ENCODE measurements at regions not wholly inside any gene's neighbourhood (a gene's known extent, or its start where the extent isn't known, plus 50 kb on each side); places are given as distances from the start of the nearest gene placed in this dataset.
"Not testable (repeated sequence)": the region's sequence is repeated elsewhere in the genome, so short reads cannot be mapped to it uniquely, and the experiment has no call there.

DNA sequence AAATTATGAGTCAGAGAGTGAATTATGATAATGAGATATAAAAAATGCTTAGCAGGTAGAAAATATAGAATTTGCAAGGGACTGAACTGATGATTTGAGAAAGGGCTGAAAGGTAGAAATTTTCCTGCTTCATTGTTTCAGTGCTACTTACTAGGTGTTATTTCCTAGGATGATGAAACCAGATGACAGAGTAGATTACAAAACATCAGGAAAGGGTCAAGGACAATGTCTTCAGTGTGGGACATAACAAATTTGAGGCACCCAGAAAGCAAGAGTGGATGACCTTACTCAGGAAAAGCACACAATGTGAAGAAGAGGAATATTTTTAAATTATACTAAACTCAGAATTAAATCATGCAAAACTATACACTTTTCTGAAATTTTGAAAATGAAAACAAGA is 102.1 kb downstream of the SHCBP1 start:
- DNase-seq (ENCODE audit: low read depth in 4 of 4, low spot score in 2 of 4) = no peak

DNA sequence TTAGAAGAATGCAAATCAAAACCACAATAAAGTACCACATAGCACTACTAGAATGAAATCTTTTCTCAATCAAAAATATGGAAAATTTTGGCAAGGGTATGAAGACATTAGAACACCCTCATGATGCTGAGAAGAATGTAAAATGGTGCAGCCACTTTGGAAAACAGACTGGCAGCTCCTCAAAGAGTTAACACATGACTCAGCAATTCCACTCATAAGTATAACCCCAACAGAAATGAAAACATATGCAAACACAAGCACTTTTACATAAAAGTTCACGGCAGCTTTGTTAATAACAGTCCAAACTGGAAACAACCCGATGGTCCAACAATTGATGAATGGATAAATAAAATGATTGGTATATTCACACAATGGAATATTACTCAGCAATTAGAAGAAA is 124.5 kb downstream of the SHCBP1 start:
- no peak for DNase-seq (ENCODE audit: low read depth in 4 of 4, low spot score in 2 of 4)

DNA sequence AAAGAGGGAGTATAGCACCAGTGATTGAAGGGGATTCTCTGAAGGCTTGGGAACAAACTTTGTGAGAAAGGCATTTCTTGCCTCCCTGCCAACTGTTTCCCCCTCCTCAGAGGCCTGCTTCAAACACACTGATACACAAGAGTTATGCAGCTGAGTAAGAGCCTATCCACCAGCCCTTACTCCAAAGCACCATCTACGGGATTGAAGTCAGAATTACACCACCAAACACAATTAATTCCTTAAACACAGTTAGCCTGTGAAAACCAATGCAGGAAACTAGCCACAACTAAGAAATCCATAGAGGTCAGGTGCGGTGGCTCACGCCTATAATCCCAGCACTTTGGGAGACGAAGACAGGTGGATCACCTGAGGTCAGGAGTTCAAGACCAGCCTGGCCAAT is 138.3 kb downstream of the SHCBP1 start:
- DNase-seq (ENCODE audit: low read depth in 4 of 4, low spot score in 2 of 4) = no peak

DNA sequence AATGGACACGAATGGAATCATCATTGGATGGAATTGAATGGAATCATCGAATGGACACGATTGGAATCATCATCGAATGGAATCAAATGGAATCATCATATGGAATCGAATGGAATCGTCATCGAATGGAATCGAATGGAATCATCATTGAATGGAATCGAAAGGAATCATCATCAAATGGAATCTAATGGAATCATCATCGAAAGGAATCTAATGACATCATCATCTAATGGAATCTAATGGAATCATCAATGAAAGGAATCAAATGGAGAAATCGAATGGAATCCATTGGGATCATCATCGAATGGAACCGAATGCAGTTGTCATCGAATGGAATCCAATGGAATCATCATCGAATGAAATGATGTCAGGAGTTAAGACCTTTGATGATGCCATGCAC is 154.9 kb downstream of the SHCBP1 start:
- no peak for DNase-seq (ENCODE audit: low read depth in 4 of 4, low spot score in 2 of 4)

DNA sequence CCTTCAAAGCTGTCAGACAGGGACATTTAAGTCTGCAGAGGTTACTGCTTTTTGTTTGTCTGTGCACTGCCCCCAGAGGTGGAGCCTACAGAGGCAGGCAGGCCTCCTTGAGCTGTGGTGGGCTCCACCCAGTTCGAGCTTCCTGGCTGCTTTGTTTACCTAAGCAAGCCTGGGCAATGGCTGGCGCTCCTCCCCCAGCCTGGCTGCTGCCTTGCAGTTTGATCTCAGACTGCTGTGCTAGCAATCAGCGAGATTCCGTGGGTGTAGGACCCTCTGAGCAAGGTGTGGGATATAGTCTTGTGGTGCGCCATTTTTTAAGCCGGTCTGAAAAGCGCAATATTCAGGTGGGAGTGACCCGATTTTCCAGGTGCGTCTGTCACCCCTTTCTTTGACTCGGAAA is 166.4 kb downstream of the SHCBP1 start:
- not testable (repeated sequence) for DNase-seq (ENCODE audit: low read depth in 4 of 4, low spot score in 2 of 4)

DNA sequence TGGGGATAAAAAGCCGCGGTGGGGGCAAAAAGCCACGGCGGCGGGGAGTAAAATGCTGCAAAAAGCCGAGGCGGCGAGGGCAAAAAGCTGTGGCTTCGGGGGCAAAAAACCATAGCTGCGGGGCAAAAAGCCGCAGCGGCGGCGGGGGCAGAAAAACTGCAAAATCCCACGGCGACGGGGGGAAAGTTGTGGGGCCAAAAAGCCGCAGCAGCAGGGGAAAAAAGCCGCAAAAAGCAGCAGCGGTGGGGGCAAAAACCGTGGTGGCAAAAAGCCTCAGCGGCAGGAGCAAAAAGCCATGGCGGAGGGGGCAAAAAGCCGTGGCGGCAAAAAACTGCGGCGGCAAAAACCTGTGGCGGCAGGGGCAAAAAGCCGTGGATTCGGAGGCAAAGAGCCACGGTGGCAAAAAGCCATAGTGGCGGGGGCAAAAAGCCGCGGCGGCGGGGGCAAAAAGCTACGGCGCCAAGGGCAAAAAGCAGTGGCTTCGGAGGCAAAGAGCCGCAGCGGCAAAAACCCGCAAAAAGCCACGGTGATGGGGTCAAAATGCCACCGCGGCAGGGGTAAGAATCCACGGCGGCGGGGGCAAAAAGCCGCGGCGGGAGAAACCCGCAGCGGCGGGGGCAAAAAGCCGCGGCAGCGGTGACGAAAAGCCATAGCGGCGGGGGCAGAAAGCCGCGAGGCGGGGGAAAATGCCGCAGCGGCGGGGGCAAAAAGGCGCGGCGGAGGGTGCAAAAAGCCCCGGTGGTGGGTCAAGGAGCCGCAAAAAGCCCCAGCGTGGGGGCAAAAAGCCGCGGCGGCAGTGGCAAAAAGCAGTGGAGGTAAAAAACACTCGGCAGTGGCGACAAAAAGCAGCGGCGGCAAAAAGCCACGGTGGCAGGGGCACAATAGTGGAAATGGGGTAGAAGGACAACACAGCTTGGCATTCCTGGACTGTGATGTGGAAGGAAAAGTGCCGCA is 192.8 kb downstream of the SHCBP1 start:
- no peak for DNase-seq (ENCODE audit: low read depth in 4 of 4, low spot score in 2 of 4)

DNA sequence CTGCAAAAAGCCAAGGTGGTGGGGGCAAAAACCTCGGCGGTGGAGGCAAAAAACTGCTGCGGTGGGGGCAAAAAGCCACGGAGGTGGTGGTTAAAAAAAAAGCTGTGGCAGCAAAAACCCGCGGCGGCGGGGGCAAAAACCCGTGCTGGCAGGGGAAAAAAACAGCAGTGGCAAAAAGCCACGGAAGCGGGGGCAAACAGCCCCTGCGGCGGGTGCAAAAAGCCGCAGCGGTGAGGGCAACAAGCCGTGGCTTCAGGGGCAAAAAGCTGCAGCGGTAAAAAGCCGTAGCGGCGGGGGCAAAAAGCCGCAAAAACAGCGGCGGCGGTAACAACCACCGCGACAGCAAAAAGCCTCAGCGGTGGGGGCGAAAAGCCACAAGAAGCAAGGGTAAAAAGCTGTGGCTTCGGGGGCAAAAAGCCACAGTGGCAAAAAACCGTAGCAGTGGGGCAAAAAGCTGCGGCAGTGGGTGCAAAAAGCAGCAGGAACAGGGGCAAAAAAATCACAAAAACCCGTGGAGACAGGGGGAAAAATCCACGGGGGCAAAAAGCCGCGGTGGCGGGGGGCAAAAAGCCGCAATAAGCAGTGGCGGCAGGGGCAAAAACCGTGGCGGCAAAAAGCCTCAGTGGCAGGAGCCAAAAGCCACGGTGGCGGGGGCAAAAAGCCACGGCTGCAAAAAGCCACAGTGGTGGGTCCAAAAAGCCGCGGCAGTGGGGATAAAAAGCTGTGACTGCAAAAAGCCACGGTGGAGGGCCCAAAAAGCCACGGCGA is 193.7 kb downstream of the SHCBP1 start:
- DNase-seq (ENCODE audit: low read depth in 4 of 4, low spot score in 2 of 4) = no peak

DNA sequence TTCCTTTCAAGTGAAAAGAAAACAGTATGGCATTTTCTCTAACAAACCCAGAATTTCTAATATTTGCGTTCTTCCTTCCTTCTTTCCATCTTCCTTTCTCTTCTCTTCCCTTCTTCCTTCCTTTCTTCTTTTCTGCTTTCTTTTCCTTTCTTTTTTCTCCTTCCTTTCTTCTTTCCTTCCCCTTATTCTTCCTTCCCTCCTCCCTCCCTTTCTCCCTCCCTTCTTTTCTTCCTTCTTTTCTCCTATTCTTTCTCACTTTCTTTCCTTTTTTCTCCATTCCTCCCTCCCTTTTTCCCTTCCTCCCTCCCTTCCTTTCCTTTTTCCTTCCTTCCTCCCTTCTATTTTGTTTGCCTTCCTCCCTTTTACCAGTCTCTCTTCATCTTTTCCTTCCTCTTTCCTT is 194.8 kb downstream of the SHCBP1 start:
- DNase-seq (ENCODE audit: low read depth in 4 of 4, low spot score in 2 of 4) = no peak

DNA sequence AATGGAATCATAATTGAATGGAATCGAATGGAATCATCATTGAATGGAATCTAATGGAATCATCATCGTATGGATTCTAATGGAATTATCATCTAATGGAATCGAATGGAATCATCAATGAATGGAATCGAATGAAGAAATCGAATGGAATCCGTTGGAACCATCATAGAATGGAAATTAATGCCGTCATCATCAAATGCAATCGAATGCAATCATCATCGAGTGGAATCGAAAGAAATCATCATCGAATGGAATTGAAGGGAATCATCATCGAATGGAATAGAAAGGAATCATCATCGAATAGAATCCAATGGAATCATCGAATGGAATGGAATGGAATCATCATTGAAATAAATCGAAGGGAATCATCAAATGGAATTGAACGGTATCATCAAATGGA is 217.2 kb downstream of the SHCBP1 start:
- DNase-seq (ENCODE audit: low read depth in 4 of 4, low spot score in 2 of 4) = no peak

DNA sequence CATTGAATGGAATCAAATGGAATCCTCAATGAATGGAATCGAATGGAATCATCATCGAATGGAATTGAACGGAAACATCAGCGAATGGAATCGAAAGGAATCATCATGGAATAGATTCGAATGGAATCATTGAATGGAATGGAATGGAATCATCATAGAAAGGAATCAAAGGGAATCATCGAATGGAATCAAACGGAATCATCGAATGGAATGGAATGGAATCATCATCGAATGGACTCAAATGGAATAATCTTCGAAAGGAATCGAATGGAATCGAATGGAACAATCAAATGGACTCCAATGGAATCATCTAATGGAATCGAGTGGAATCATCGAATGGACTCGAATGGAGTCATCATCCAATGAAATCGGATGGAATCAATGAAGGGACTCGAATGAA is 222.6 kb downstream of the SHCBP1 start:
- DNase-seq (ENCODE audit: low read depth in 4 of 4, low spot score in 2 of 4) = not testable (repeated sequence)

DNA sequence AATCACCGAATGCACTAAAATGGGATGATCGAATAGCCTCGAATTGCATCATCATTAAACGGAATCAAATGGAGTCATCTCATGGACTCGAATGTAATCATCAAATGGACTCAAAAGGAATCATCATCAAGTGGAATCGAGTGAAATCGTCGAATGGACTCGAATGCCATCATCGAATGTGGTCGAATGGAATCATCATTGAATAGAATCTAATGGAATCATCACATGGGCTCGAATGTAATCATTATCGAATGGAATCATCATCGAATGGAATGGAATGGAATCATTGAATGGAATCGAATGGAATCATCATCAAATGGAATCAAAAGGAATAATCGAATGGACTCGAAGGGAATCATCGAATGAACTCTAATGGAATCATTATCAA is 224.3 kb downstream of the SHCBP1 start:
- DNase-seq (ENCODE audit: low read depth in 4 of 4, low spot score in 2 of 4) = not testable (repeated sequence)

DNA sequence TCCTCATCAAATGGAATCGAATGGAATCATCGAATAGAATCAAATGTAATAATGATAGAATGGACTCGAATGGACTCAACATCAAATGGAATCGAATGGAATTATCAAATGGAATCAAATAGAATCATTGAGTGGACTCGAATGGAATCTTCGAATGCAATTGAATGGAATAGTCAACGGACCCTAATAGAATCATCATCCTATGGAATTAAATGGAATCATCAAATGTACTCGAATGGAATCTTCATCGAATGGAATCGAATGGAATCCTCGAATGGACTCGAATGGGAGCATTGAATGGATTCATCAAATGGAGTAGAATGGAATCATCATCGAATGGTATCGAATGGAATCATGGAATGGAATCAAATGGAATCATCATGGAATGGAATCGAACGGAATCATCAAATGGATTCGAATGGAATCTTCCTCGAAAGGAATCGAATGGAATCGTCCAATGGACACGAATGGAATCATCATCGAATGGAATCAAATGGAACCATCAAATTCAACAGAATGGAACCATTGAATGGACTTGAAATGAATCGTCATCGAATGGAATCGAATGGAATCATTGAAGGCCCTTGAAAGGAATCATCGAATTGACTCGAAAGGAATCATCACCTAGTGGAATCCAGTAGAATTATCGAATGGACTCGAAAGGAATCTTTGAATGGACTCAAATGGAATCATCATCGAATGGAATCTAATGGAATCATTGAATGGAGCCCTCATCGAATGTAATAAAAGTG is 224.9 kb downstream of the SHCBP1 start:
- not testable (repeated sequence) for DNase-seq (ENCODE audit: low read depth in 4 of 4, low spot score in 2 of 4)

DNA sequence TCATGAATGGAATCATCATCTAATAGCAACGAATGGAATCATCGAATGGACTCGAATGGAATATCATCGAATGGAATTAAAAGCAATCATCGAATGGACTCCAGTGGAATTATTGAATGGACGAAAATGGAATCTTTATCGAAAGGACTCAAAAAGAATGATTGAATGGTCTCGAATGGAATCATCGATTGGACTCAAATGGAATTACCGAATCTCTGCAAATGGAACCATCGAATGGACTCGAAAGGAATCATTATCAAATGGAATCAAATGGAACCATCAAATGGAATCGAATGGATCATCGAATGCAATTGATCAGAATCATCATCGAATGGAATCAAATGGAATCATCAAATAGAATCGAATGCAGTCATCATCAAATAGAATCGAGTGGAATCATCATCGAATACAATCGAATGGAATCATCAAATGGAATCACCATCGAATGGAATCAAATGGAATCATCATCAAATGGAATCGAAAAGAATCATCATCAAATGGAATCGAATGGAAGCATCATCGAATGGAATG is 225.7 kb downstream of the SHCBP1 start:
- not testable (repeated sequence) for DNase-seq (ENCODE audit: low read depth in 4 of 4, low spot score in 2 of 4)

DNA sequence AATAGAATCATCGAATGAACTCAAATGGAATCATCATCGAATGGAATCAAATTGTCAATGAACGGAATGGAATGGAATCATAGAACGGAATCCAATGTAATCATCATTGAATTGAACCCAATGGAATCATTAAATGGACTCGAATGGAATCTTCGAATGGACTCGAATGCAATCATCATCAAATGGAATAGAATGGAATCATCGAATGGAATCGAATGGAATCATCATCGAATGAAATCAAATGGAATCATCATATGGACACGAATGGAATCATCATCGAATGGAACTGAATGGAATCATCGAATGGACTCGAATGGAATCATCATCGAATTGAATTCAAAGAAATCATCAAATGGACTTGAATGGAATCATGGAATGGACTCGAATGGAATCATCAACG is 226.2 kb downstream of the SHCBP1 start:
- DNase-seq (ENCODE audit: low read depth in 4 of 4, low spot score in 2 of 4) = not testable (repeated sequence)

DNA sequence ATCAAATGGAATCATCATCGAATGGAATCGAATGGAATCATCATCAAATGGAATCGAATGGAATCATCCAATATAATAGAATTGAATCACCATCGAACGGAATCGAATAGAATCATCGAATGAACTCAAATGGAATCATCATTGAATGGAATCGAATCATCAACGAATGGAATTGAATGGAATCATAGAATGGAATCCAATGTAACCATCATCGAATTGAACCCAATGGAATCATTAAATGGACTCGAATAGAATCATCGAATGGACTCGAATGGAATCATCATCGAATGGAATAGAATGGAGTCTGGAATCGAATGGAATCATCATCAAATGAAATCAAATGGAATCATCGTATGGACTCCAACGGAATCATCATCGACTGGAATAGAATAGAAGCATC is 227.0 kb downstream of the SHCBP1 start:
- not testable (repeated sequence) for DNase-seq (ENCODE audit: low read depth in 4 of 4, low spot score in 2 of 4)

DNA sequence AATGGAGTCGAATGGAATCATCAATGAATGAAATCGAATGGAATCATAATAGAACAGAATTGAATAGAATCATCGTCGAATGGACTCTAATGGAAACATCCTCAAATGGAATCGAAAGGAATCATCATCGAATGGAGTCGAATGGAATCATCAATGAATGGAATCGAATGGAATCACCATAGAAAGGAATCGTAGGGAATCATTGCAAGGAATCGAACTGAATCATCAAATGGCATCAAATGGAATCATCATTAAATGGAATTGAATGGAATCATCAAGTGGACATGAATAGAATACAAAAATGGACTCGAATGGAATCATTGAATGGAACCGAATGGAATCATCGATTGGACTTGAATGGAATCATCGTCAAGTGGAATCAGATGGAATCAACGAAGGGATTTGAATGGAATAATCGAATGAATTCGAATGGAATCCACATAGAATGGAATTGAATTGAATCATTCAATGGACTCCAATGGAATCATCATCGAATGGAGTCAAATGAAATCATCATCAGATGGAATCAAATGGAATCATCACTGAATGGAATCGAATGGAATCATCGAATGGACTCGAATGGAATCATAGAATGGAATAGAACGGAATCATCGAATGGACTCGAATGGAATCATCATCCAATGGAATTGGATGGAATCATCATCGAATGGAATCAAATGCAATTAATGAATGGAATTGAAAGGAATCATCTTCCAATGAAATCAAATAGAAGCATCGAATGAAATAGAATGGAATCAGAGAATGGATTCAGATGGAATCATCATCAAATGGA is 228.1 kb downstream of the SHCBP1 start:
- DNase-seq (ENCODE audit: low read depth in 4 of 4, low spot score in 2 of 4) = peak in 1 of 4 donors; percentile 47

DNA sequence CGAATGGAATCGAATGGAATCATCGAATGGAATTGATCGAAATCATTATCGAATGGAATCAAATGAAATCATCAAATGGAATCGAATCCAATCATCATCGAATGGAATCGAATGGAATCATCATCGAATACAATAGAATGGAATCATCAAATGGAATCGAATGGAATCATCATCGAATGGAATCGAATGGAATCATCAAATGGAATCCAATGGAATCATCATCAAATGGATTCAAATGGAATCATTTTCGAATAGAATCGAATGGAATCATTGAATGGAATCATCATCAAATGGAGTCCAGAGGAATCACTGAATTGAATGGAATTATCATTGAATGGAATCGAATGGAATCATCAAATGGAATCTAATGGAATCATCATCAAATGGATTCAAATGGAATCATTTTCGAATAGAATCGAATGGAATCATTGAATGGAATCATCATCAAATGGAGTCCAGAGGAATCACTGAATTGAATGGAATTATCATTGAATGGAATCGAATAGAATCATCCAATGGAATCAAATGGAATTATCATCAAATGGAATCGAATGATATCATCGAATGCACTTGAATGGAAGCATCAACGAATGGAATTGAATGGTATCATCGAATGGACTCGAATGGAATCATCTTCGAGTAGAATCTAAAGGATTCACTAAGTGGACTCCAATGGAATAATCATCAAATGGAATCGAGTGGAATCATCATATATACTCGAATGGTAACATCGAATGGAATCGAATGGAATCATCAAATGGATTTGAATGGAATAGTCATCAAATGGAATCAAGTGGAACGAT is 230.3 kb downstream of the SHCBP1 start:
- DNase-seq (ENCODE audit: low read depth in 4 of 4, low spot score in 2 of 4) = not testable (repeated sequence)

DNA sequence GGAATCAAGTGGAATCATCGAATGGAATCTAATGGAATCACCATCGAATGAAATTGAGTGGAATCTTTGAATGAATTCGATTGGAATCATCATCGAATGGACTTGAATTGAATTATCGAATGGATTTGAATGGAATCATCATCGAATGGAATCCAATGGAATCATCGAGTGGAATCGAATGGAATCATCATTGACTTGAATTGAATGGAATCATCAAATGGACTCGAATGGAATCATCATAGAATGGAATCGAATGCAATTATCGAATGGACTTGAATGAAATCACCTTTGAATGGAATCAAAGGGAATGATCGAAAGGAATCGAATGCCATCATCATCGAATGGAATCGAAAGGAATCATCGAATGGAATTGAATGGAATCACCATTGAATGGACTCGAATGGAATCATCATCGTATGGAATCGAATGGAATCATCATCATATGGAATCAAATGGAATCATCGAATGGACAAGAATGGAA is 231.6 kb downstream of the SHCBP1 start:
- DNase-seq (ENCODE audit: low read depth in 4 of 4, low spot score in 2 of 4) = peak; percentile 81 to 100 (median 89)

DNA sequence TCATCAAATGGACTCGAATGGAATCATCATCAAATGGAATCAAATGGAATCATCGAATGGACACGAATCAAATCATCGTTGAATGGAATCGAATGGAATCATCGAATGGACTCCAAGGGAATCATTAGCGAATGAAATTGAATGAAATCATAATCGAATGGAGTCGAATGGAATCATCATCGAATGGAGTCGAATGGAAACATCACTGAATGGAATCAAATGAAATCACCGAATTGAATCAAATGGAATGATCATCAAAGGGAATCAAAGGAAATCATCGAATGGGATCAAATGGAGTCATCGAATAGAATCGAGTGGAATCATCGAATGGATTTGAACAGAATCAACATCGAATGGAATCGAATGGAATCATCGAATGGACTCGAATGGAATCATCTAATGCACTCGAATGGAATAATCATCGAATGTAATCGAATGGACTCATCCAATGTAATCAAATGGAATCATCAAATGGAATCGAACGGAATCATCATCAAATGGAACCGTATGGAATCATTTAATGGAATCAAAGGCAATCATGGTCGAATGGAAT is 232.2 kb downstream of the SHCBP1 start:
- DNase-seq (ENCODE audit: low read depth in 4 of 4, low spot score in 2 of 4) = not testable (repeated sequence)
